ENCODE measurements at regions not wholly inside any gene's neighbourhood (a gene's known extent, or its start where the extent isn't known, plus 50 kb on each side); places are given as distances from the start of the nearest gene placed in this dataset.

- TF ChIP-seq CTCF (IDR thresholded peaks at IDR 0.05; ENCODE audit: insufficient read depth, low read length, poor library complexity, severe bottlenecking) = no peak
- no peaks in the 10 kb centered on the region for H3K36me3 ChIP-seq (ENCODE audit: control insufficient read depth, insufficient read depth, low read length)
- no peaks in the 10 kb centered on the region for H3K27me3 ChIP-seq (replicated peaks; ENCODE audit: control insufficient read depth, insufficient read depth, low read length)
- no peak for DNase-seq (ENCODE audit: extremely low read depth, insufficient read length)
- no peak overlapping the region for H3K4me3 ChIP-seq (replicated peaks; ENCODE audit: low read depth, low read length)
Observed at GRCh38 chr2:67625690-67626475, 228.8 kb downstream of the ETAA1 start.

- no peaks in the 10 kb centered on the region for H3K36me3 ChIP-seq (ENCODE audit: control insufficient read depth, insufficient read depth, low read length)
- no peak for TF ChIP-seq CTCF (IDR thresholded peaks at IDR 0.05; ENCODE audit: insufficient read depth, low read length, poor library complexity, severe bottlenecking)
- no peaks in the 10 kb centered on the region for H3K27me3 ChIP-seq (replicated peaks; ENCODE audit: control insufficient read depth, insufficient read depth, low read length)
- no peak overlapping the region for H3K4me3 ChIP-seq (replicated peaks; ENCODE audit: low read depth, low read length)
- DNase-seq (ENCODE audit: extremely low read depth, insufficient read length) = no peak
Observed at GRCh38 chr2:67626656-67627055, 229.5 kb downstream of the ETAA1 start.

GRCh38 chr2:67627456-67628207 is 230.5 kb downstream of the ETAA1 start:
- H3K36me3 ChIP-seq (ENCODE audit: control insufficient read depth, insufficient read depth, low read length) = no peaks in the 10 kb centered on the region
- no peaks in the 10 kb centered on the region for H3K27me3 ChIP-seq (replicated peaks; ENCODE audit: control insufficient read depth, insufficient read depth, low read length)
- TF ChIP-seq CTCF (IDR thresholded peaks at IDR 0.05; ENCODE audit: insufficient read depth, low read length, poor library complexity, severe bottlenecking) = no peak
- H3K4me3 ChIP-seq (replicated peaks; ENCODE audit: low read depth, low read length) = no peak overlapping the region
- no peak for DNase-seq (ENCODE audit: extremely low read depth, insufficient read length)

- no peak overlapping the region for H3K4me3 ChIP-seq (replicated peaks; ENCODE audit: low read depth, low read length)
- TF ChIP-seq CTCF (IDR thresholded peaks at IDR 0.05; ENCODE audit: insufficient read depth, low read length, poor library complexity, severe bottlenecking) = no peak
- no peaks in the 10 kb centered on the region for H3K27me3 ChIP-seq (replicated peaks; ENCODE audit: control insufficient read depth, insufficient read depth, low read length)
- no peak for DNase-seq (ENCODE audit: extremely low read depth, insufficient read length)
- no peaks in the 10 kb centered on the region for H3K36me3 ChIP-seq (ENCODE audit: control insufficient read depth, insufficient read depth, low read length)
Observed at GRCh38 chr2:67628892-67629291, 231.8 kb downstream of the ETAA1 start.

GRCh38 chr2:67631483-67631882 is 234.3 kb downstream of the ETAA1 start:
- DNase-seq (ENCODE audit: extremely low read depth, insufficient read length) = no peak
- no peak for TF ChIP-seq CTCF (IDR thresholded peaks at IDR 0.05; ENCODE audit: insufficient read depth, low read length, poor library complexity, severe bottlenecking)
- no peaks in the 10 kb centered on the region for H3K36me3 ChIP-seq (ENCODE audit: control insufficient read depth, insufficient read depth, low read length)
- H3K27me3 ChIP-seq (replicated peaks; ENCODE audit: control insufficient read depth, insufficient read depth, low read length) = no peaks in the 10 kb centered on the region
- no peak overlapping the region for H3K4me3 ChIP-seq (replicated peaks; ENCODE audit: low read depth, low read length)
